Upper lobe of left lung (tissue), 6 donors: ENCODE measurements at regions not wholly inside any gene's neighbourhood (a gene's known extent, or its start where the extent isn't known, plus 50 kb on each side); places are given as distances from the start of the nearest gene placed in this dataset.
A peak's percentile ranks its signal among the peaks of the same experiment; 100 is the strongest.

Experiments
- ATAC-seq, 2 donors: fragments of 200-7000 bp; cut with Tn5 transposase; one replicate each; pipeline ENCODE4 v1.9.1; 2022; ENCODE audit warnings: mild to moderate bottlenecking in 2 of 2, moderate library complexity in 2 of 2; ENCODE audit not compliant: low FRiP score in 2 of 2
- DNase-seq, 2 donors: peaks; one replicate each; pipeline ENCODE4 v3.0.0-alpha.2; 2019 to 2020
- H3K27ac ChIP-seq, 4 donors: fragments of 200-600 bp; sonication (generic); one replicate each; pipeline ENCODE4 v1.5.1; 2016 to 2019
- H3K27me3 ChIP-seq, 4 donors: fragments of 200-600 bp; sonication (generic); one replicate each; pipeline ENCODE4 v1.5.1; 2017 to 2019
- H3K36me3 ChIP-seq, 4 donors: fragments of 200-600 bp; sonication (generic); one replicate each; pipeline ENCODE4 v1.5.1; 2016 to 2019
- H3K4me1 ChIP-seq, 4 donors: fragments of 200-600 bp; sonication (generic); one replicate each; pipeline ENCODE4 v1.5.1; 2018 to 2019
- H3K4me3 ChIP-seq, 4 donors: fragments of 200-600 bp; sonication (generic); one replicate each; pipeline ENCODE4 v1.5.1; 2017 to 2019; ENCODE audit warnings: mild to moderate bottlenecking in 2 of 4, moderate library complexity in 1 of 4
- H3K9me3 ChIP-seq, 4 donors: fragments of 200-600 bp; sonication (generic); one replicate each; pipeline ENCODE4 v1.5.1; 2018 to 2019
- CTCF ChIP-seq, 6 experiments: fragments of 450-650 bp in 4 of 6; fragments of 200-600 bp in 2 of 6; sonication (generic) in 2 of 6; IDR thresholded peaks; one replicate each; pipeline ENCODE4 v1.5.1; 2016 to 2019; ENCODE audit warnings: antibody characterized with exemption in 6 of 6
- EP300 ChIP-seq, 4 donors: sonication (generic); formaldehyde crosslinking; IDR thresholded peaks; one replicate each; pipeline ENCODE4 v1.5.1; 2017; ENCODE audit warnings: antibody characterized with exemption in 4 of 4, control low read depth in 2 of 4
- POLR2A ChIP-seq, 4 donors: fragments of 450-650 bp; IDR thresholded peaks; one replicate each; pipeline ENCODE4 v1.5.1; 2016 to 2017; ENCODE audit warnings: antibody characterized with exemption in 4 of 4, mild to moderate bottlenecking in 2 of 4
- POLR2AphosphoS5 ChIP-seq, 2 donors: sonication (generic); formaldehyde crosslinking; IDR thresholded peaks; one replicate each; pipeline ENCODE4 v1.5.1; 2017; ENCODE audit warnings: antibody characterized with exemption in 2 of 2
- WGBS, 2 donors: methylation state at CpG; one replicate each; pipeline ENCODE4 v1.1.5; 2017 to 2018; 5-methylcytosine and 5-hydroxymethylcytosine counted together
- donor health status: DM: no; HTN: no; CAD: no; lungs with moderate emphysema.
- donor health status: DM: no; HTN: yes; CAD: no; lungs with severe emphysema.

DNA sequence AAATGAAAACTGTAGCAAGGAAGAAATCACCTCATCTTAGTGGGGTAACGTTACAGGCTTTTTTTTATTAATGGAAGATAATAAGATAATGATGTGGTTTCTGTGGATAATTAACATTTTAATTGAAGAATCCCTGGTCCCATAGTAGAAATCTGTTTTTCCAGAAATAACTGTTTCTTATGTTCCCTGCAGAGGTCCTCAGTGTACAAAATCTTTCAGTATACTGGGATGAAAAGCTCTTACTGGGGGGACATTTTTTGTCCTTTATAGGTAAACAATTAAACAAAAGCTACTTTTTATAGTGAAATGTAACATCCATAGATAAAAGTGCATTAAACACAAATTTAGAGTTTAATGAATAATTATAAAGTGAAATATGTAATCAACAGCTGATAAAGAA lies 312.2 kb downstream of the ATXN7L3B start:
- Histone ChIP-seq H3K27ac (no peak overlapping the region), H3K4me3 (no peak overlapping the region), H3K4me1 (no peaks in the 10 kb centered on the region), H3K27me3 (no peaks in the 10 kb centered on the region), H3K36me3 (no peaks in the 10 kb centered on the region), H3K9me3 (no peaks in the 10 kb centered on the region)
- WGBS, 2 donors = 67 to 80% methylated on average over 1 of the region's 1 CpG
- DNase-seq (no peak), ATAC-seq (no peak)
- TF ChIP-seq POLR2AphosphoS5 (IDR thresholded peaks at IDR 0.05) (no peak), CTCF (IDR thresholded peaks at IDR 0.05) (no peak), POLR2A (IDR thresholded peaks at IDR 0.05) (no peak), EP300 (IDR thresholded peaks at IDR 0.05) (no peak)

- Histone ChIP-seq H3K27ac (no peak overlapping the region), H3K36me3 (no peaks in the 10 kb centered on the region), H3K4me1 (no peaks in the 10 kb centered on the region), H3K4me3 (no peak overlapping the region), H3K27me3 (no peaks in the 10 kb centered on the region), H3K9me3 (no peaks in the 10 kb centered on the region)
- DNase-seq (no peak), ATAC-seq (no peak)
- TF ChIP-seq POLR2A (IDR thresholded peaks at IDR 0.05) (no peak), CTCF (IDR thresholded peaks at IDR 0.05) (no peak), EP300 (IDR thresholded peaks at IDR 0.05) (no peak)
Observed at GRCh38 chr12:74871817-74872216, 334.2 kb downstream of the ATXN7L3B start.

- Histone ChIP-seq H3K27ac (no peak overlapping the region), H3K27me3 (no peaks in the 10 kb centered on the region), H3K36me3 (no peaks in the 10 kb centered on the region), H3K4me3 (no peak overlapping the region), H3K9me3 (no peaks in the 10 kb centered on the region), H3K4me1 (no peaks in the 10 kb centered on the region)
- DNase-seq = no peak
- no peak for ATAC-seq
- TF ChIP-seq POLR2A (IDR thresholded peaks at IDR 0.05) (no peak), EP300 (IDR thresholded peaks at IDR 0.05) (no peak)
- WGBS, 2 donors = 92 to 96% methylated on average over 2 of the region's 2 CpGs
Observed at GRCh38 chr12:74885775-74886174, 323.9 kb downstream of the KCNC2 start.

DNA sequence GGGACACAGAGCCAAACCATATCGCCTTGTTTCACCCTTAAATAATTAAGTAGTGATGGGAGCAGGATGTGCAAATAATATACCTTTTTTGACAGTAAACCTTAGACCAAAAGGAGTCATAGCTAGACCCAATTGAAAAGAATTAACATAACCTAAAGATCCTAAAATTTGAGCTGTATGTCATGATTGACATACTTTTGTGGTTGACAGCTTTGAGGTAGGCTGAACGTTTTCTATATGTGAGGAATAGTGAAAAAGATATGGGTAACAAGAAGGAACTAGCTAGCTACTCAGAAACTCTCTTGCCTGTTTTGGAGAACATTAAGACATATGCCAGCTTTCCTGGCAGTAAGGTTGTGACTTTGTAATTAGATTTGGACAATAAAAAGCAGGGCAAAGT lies 320.6 kb downstream of the KCNC2 start:
- no peaks in the 10 kb centered on the region for H3K9me3 ChIP-seq
- no peak overlapping the region for H3K4me3 ChIP-seq
- ATAC-seq = no peak
- H3K4me1 ChIP-seq = no peaks in the 10 kb centered on the region
- WGBS, 2 donors = 77 to 80% methylated on average over 2 of the region's 2 CpGs
- no peaks in the 10 kb centered on the region for H3K36me3 ChIP-seq
- no peak overlapping the region for H3K27ac ChIP-seq
- H3K27me3 ChIP-seq = no peaks in the 10 kb centered on the region
- no peak for TF ChIP-seq CTCF (IDR thresholded peaks at IDR 0.05)
- no peak for TF ChIP-seq POLR2A (IDR thresholded peaks at IDR 0.05)
- no peak for TF ChIP-seq POLR2AphosphoS5 (IDR thresholded peaks at IDR 0.05)
- no peak for TF ChIP-seq EP300 (IDR thresholded peaks at IDR 0.05)
- DNase-seq = no peak

GRCh38 chr12:74889563-74890236 lies 319.9 kb downstream of the KCNC2 start:
- Histone ChIP-seq H3K36me3 (no peaks in the 10 kb centered on the region), H3K27me3 (no peaks in the 10 kb centered on the region), H3K4me3 (no peak overlapping the region), H3K9me3 (no peaks in the 10 kb centered on the region), H3K4me1 (no peaks in the 10 kb centered on the region), H3K27ac (no peak overlapping the region)
- no peak for TF ChIP-seq CTCF (IDR thresholded peaks at IDR 0.05)
- WGBS, 2 donors = 71 to 76% methylated on average over 3 of the region's 3 CpGs
- DNase-seq (no peak), ATAC-seq (peak in 1 of 2 donors; percentile 59)
